ENCODE measurements at regions not wholly inside any gene's neighbourhood (a gene's known extent, or its start where the extent isn't known, plus 50 kb on each side); places are given as distances from the start of the nearest gene placed in this dataset.
A peak's percentile ranks its signal among the peaks of the same experiment; 100 is the strongest.

- H3K9ac ChIP-seq = peak overlapping the region; percentile 52
- H4K20me1 ChIP-seq (ENCODE audit: insufficient read depth) = no peaks in the 10 kb centered on the region
- H3K4me1 ChIP-seq (ENCODE audit: insufficient read depth) = peaks cover 32% of the 10 kb centered on the region
- H3K4me3 ChIP-seq = peak overlapping the region; percentile 61
- peak overlapping the region; percentile 70 for H3K27ac ChIP-seq
- DNase-seq = peak; percentile 81
- H3K9me3 ChIP-seq (ENCODE audit: low read depth) = no peaks in the 10 kb centered on the region
- H3K4me2 ChIP-seq (ENCODE audit: unreplicated experiment) = peak overlapping the region; percentile 69
- H3K9me2 ChIP-seq (ENCODE audit: insufficient read depth) = no peaks in the 10 kb centered on the region
- in situ Hi-C loops (cut with MboI) = loop anchor here (10.0 to 25.0 kb wide), 3 partner anchors 109 to 502 kb away; no protein-coding TSS in a partner anchor
- peaks cover 19% of the 10 kb centered on the region for H3F3A ChIP-seq (ENCODE audit: insufficient read depth)
- no peaks in the 10 kb centered on the region for H3K36me3 ChIP-seq (ENCODE audit: low read depth)
- H3K27me3 ChIP-seq (replicated peaks; ENCODE audit: insufficient read depth) = no peaks in the 10 kb centered on the region
- peak overlapping the region; percentile 59 for H2AFZ ChIP-seq
- no peak for TF ChIP-seq EZH2phosphoT487 (IDR thresholded peaks at IDR 0.05; ENCODE audit: insufficient read depth, low read depth)
- no peak for TF ChIP-seq EZH2 (IDR thresholded peaks at IDR 0.05; ENCODE audit: insufficient read depth, poor library complexity, severe bottlenecking)
- 5 to 9% methylated on average over 5 of the region's 5 CpGs for WGBS, 2 experiments (ENCODE audit: low coverage in 1 of 2, low lambda C conversion rate in 2 of 2, missing lambda C conversion rate in 2 of 2)
- no peaks in the 10 kb centered on the region for H3K79me2 ChIP-seq (ENCODE audit: insufficient read depth)
Measured at GRCh38 chr21:16085421-16085820, 355.6 kb downstream of the USP25 start.

DNA sequence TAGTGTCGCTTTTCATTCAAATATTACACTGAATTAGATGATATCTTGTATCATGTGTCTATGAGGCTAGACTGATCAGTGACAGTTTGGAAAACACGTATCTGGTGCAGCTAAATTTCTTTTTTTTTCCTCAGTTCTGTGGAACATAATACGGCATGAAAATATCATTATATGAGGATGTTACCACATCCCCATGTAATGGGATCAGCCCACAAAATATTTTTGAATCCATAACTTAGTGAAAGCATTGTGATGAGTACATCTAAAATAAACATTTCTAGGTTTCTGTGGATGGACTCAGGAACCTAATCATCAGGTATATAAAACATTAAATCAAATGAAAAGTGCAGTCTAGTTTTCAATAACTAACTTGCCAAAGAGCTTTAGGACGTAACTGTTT lies 356.3 kb downstream of the USP25 start:
- Histone ChIP-seq H3K79me2 (ENCODE audit: insufficient read depth) (no peaks in the 10 kb centered on the region), H3K36me3 (ENCODE audit: low read depth) (no peaks in the 10 kb centered on the region), H3F3A (ENCODE audit: insufficient read depth) (peaks cover 19% of the 10 kb centered on the region), H3K27me3 (replicated peaks; ENCODE audit: insufficient read depth) (no peaks in the 10 kb centered on the region), H3K4me2 (ENCODE audit: unreplicated experiment) (peak overlapping the region; percentile 69), H3K9ac (peak overlapping the region; percentile 52), H2AFZ (peak overlapping the region; percentile 59), H3K9me2 (ENCODE audit: insufficient read depth) (no peaks in the 10 kb centered on the region), H3K4me1 (ENCODE audit: insufficient read depth) (peaks cover 32% of the 10 kb centered on the region), H3K9me3 (ENCODE audit: low read depth) (no peaks in the 10 kb centered on the region), H3K27ac (peak overlapping the region; percentile 70), H3K4me3 (peak overlapping the region; percentile 61), H4K20me1 (ENCODE audit: insufficient read depth) (no peaks in the 10 kb centered on the region)
- TF ChIP-seq EZH2phosphoT487 (IDR thresholded peaks at IDR 0.05; ENCODE audit: insufficient read depth, low read depth) (no peak), EZH2 (IDR thresholded peaks at IDR 0.05; ENCODE audit: insufficient read depth, poor library complexity, severe bottlenecking) (no peak)
- WGBS, 2 experiments (ENCODE audit: low coverage in 1 of 2, low lambda C conversion rate in 2 of 2, missing lambda C conversion rate in 2 of 2) = 68 to 70% methylated on average over 4 of the region's 4 CpGs
- no peak for DNase-seq
- in situ Hi-C loops (cut with MboI) = loop anchor here (10.0 to 25.0 kb wide), 3 partner anchors 109 to 501 kb away; no protein-coding TSS in a partner anchor

- H3K27ac ChIP-seq = no peak overlapping the region
- H3K27me3 ChIP-seq (replicated peaks; ENCODE audit: insufficient read depth) = no peaks in the 10 kb centered on the region
- no peak for DNase-seq
- no peaks in the 10 kb centered on the region for H3K36me3 ChIP-seq (ENCODE audit: low read depth)
- H3K9me2 ChIP-seq (ENCODE audit: insufficient read depth) = no peaks in the 10 kb centered on the region
- no peak overlapping the region for H3K4me3 ChIP-seq
- no peak overlapping the region for H3K9ac ChIP-seq
- H3K4me2 ChIP-seq (ENCODE audit: unreplicated experiment) = no peak overlapping the region
- no peaks in the 10 kb centered on the region for H4K20me1 ChIP-seq (ENCODE audit: insufficient read depth)
- 71 to 78% methylated on average over 2 of the region's 2 CpGs for WGBS, 2 experiments (ENCODE audit: low coverage in 1 of 2, low lambda C conversion rate in 2 of 2, missing lambda C conversion rate in 2 of 2)
- no peaks in the 10 kb centered on the region for H3K9me3 ChIP-seq (ENCODE audit: low read depth)
- no peak for TF ChIP-seq EZH2 (IDR thresholded peaks at IDR 0.05; ENCODE audit: insufficient read depth, poor library complexity, severe bottlenecking)
- TF ChIP-seq EZH2phosphoT487 (IDR thresholded peaks at IDR 0.05; ENCODE audit: insufficient read depth, low read depth) = no peak
- peak overlapping the region; percentile 6; the same call in 1 of the 2 replicates for H2AFZ ChIP-seq
- H3K4me1 ChIP-seq (ENCODE audit: insufficient read depth) = peaks cover 27% of the 10 kb centered on the region
- peaks cover 19% of the 10 kb centered on the region for H3F3A ChIP-seq (ENCODE audit: insufficient read depth)
- no peaks in the 10 kb centered on the region for H3K79me2 ChIP-seq (ENCODE audit: insufficient read depth)
- in situ Hi-C loops (cut with MboI) = loop anchor here (10.0 to 25.0 kb wide), 3 partner anchors 108 to 500 kb away; no protein-coding TSS in a partner anchor
Measured at GRCh38 chr21:16086936-16087335, 357.2 kb downstream of the USP25 start.

DNA sequence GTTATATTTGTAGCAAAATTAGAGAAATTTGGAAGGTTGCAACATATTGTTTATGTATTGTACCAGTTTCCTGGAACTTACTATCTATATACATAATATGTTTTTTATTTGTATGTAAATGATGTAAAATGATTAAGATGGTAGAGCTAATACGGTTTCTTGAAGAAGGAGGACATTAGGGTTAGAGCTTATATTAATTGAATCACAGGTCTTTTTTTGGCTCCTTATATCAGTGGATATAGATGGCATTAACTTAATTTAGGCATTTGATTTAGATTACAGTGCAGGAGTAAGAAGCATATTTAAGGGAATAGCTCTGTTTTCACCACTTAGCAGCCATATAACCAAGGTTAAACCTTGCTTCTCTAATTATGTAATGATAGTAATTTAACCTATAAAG lies 357.7 kb downstream of the USP25 start:
- Histone ChIP-seq H3K4me3 (no peak overlapping the region), H3K9me2 (ENCODE audit: insufficient read depth) (no peaks in the 10 kb centered on the region), H3F3A (ENCODE audit: insufficient read depth) (peaks cover 19% of the 10 kb centered on the region), H4K20me1 (ENCODE audit: insufficient read depth) (no peaks in the 10 kb centered on the region), H3K36me3 (ENCODE audit: low read depth) (no peaks in the 10 kb centered on the region), H2AFZ (no peak overlapping the region), H3K27ac (no peak overlapping the region), H3K4me1 (ENCODE audit: insufficient read depth) (peaks cover 22% of the 10 kb centered on the region), H3K4me2 (ENCODE audit: unreplicated experiment) (no peak overlapping the region), H3K79me2 (ENCODE audit: insufficient read depth) (no peaks in the 10 kb centered on the region), H3K9ac (no peak overlapping the region), H3K9me3 (ENCODE audit: low read depth) (no peaks in the 10 kb centered on the region), H3K27me3 (replicated peaks; ENCODE audit: insufficient read depth) (no peaks in the 10 kb centered on the region)
- DNase-seq = no peak
- no peak for TF ChIP-seq EZH2phosphoT487 (IDR thresholded peaks at IDR 0.05; ENCODE audit: insufficient read depth, low read depth)
- TF ChIP-seq EZH2 (IDR thresholded peaks at IDR 0.05; ENCODE audit: insufficient read depth, poor library complexity, severe bottlenecking) = no peak
- in situ Hi-C loops (cut with MboI) = loop anchor here (10.0 to 25.0 kb wide), 3 partner anchors 107 to 500 kb away; no protein-coding TSS in a partner anchor
- 93 to 96% methylated on average over 1 of the region's 1 CpG for WGBS, 2 experiments (ENCODE audit: low coverage in 1 of 2, low lambda C conversion rate in 2 of 2, missing lambda C conversion rate in 2 of 2)

Data from GM23248 (cell line).